ENCODE measurements at regions not wholly inside any gene's neighbourhood (a gene's known extent, or its start where the extent isn't known, plus 50 kb on each side); places are given as distances from the start of the nearest gene placed in this dataset.

- TF ChIP-seq EZH2 (IDR thresholded peaks at IDR 0.05; ENCODE audit: borderline replicate concordance, low read depth, low read length, severe bottlenecking), result no peak
- TF ChIP-seq, protein P1, sequence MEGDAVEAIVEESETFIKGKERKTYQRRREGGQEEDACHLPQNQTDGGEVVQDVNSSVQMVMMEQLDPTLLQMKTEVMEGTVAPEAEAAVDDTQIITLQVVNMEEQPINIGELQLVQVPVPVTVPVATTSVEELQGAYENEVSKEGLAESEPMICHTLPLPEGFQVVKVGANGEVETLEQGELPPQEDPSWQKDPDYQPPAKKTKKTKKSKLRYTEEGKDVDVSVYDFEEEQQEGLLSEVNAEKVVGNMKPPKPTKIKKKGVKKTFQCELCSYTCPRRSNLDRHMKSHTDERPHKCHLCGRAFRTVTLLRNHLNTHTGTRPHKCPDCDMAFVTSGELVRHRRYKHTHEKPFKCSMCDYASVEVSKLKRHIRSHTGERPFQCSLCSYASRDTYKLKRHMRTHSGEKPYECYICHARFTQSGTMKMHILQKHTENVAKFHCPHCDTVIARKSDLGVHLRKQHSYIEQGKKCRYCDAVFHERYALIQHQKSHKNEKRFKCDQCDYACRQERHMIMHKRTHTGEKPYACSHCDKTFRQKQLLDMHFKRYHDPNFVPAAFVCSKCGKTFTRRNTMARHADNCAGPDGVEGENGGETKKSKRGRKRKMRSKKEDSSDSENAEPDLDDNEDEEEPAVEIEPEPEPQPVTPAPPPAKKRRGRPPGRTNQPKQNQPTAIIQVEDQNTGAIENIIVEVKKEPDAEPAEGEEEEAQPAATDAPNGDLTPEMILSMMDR (IDR thresholded peaks at IDR 0.05; ENCODE audit: borderline replicate concordance, extremely low read depth, low read length, poor library complexity, severe bottlenecking), result no peak
Observed at GRCh38 chr2:226140594-226140993, 659.0 kb downstream of the IRS1 start.
